Coronary artery (tissue), 2 donors: ENCODE measurements at regions not wholly inside any gene's neighbourhood (a gene's known extent, or its start where the extent isn't known, plus 50 kb on each side); places are given as distances from the start of the nearest gene placed in this dataset.

Source experiments
- DNase-seq: peaks from one replicate; pipeline ENCODE4 v3.0.0-alpha.2; 2017; ENCODE audit warnings: low spot score
- H3K27ac ChIP-seq, 2 donors: fragments of 200-600 bp; sonication (generic); one replicate each; pipeline ENCODE4 v1.5.1; 2016 to 2019
- H3K4me3 ChIP-seq: fragments of 200-600 bp; sonication (generic); 2 replicates; pipeline ENCODE4 v1.5.1; 2016; ENCODE audit warnings: mild to moderate bottlenecking, moderate library complexity
- CTCF ChIP-seq: fragments of 200-600 bp; sonication (generic); IDR thresholded peaks from one replicate; pipeline ENCODE4 v1.5.1; 2019; ENCODE audit warnings: antibody characterized with exemption

- H3K27ac ChIP-seq, result no peak overlapping the region
- TF ChIP-seq CTCF, result no peak
- DNase-seq, result no peak
- no peak overlapping the region for H3K4me3 ChIP-seq
Measured at GRCh38 chr7:68148440-68148839, 1151.8 kb downstream of the TYW1 start.

DNA sequence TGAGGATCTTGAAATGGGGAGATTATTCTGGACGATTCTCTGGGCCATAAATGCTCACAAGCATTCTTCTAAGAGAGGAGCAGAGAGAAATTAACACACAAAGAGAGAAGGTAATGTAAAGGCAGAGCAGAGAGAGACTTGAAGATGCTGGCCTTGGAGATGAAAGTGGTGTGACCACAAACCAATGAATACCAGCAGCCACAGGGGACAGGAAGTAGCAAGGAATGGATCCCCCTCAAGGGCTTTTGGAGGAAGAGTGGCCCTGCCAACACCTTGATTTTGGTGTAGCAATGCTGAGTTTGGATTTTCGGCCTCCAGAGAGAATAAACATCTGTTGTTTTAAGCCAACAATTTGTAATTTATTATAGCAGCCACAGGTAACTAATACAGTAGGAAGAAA is 1155.6 kb downstream of the TYW1 start:
- Histone ChIP-seq H3K4me3 (no peak overlapping the region), H3K27ac (no peak overlapping the region)
- TF ChIP-seq CTCF, result no peak
- DNase-seq, result no peak

GRCh38 chr7:68155676-68156075 is 1159.0 kb downstream of the TYW1 start:
- DNase-seq, result no peak
- TF ChIP-seq CTCF, result no peak
- Histone ChIP-seq H3K4me3 (no peak overlapping the region), H3K27ac (no peak overlapping the region)

DNA sequence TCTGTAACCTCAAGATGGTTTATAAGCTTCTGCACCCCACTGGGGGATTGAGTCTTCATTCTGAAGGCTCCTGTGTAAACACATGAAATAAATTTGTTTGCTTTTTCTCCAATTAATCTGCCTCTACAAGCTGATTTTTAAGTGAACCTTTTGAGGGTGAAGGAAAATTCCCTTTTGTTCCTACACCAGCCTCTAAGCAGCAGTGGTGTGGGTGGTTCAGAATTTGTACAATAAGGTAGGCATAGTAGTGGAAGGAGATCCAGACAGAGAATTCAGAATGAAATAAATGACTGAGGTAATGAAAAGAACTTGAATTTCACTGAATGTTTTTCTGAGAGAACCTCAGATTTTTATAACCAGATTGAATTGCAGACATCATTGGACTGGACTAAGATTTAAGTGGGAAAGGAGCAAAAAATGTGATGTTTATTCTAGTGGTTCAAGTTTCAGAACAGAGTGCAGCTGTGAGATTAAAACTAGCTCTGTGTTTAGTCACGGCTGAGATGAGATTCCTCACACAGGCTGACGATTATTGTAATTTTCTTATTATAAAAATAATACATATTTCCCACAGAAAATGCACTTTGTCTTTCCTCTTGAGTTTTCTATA is 1162.2 kb downstream of the TYW1 start:
- no peak for TF ChIP-seq CTCF
- DNase-seq, result no peak
- no peak overlapping the region for H3K4me3 ChIP-seq
- no peak overlapping the region for H3K27ac ChIP-seq

DNA sequence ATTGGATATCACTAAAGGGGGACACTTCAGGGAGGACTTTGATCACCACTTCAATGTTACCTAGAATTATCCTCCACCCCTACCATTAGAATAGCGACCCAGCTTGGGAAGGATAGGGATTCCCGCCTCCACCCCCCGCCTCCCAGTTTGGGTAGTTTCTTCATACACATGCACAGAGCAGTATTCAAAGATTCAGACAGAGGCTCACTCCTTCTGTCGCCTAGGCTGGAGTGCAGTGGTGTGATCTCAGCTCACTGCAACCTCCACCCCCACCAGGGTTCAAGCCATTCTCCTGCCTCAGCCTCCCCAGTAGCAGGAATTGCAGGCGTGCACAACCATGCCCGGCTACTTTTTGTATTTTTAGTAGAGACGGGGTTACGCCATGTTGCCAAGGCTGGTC is 1166.1 kb downstream of the TYW1 start:
- Histone ChIP-seq H3K4me3 (no peak overlapping the region), H3K27ac (no peak overlapping the region)
- DNase-seq, result peak; percentile 14
- no peak for TF ChIP-seq CTCF

DNA sequence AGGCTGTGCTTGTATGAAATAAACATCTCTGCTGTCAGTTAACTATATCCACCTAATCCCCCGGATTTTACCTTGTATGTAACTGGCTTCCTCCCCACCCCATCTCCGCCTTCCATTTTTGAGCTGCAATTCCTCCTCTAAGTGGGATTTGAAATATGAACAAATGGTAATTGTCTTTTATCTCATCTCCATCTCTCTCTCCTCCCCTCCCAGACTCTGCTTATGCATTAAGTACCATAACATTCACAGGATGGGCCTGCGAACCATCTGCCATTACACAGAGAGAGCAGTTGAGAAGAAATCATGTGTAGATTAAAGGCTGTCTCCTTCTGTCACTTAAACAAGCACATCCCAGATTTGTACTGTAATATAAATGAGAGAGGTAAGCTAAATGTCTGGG is 1169.9 kb downstream of the TYW1 start:
- no peak overlapping the region for H3K4me3 ChIP-seq
- TF ChIP-seq CTCF, result no peak
- peak; percentile 2 for DNase-seq
- H3K27ac ChIP-seq, result no peak overlapping the region

GRCh38 chr7:68173513-68173912 is 1176.9 kb downstream of the TYW1 start:
- no peak for TF ChIP-seq CTCF
- H3K27ac ChIP-seq, result no peak overlapping the region
- no peak overlapping the region for H3K4me3 ChIP-seq
- DNase-seq, result no peak
